H1 (cell line): ENCODE measurements at regions not wholly inside any gene's neighbourhood (a gene's known extent, or its start where the extent isn't known, plus 50 kb on each side); places are given as distances from the start of the nearest gene placed in this dataset.

Experiments used
- CTCF ChIA-PET: fragments of 300-600 bp; sonication (Branson Sonifier 250); formaldehyde crosslinking; loops from one replicate; lab custom pipeline; 2021; ENCODE audit not compliant: partially characterized antibody; lab: Charles Lee
- POLR2A ChIA-PET: fragments of 300-600 bp; sonication (Branson Sonifier 250); formaldehyde crosslinking; loops from one replicate; lab custom pipeline; 2021; ENCODE audit warnings: inconsistent platforms; ENCODE audit not compliant: partially characterized antibody; lab: Charles Lee
- DNase-seq, 2 experiments: peaks; one replicate each; pipeline versions ENCODE4 v3.0.0 to v3.0.0-alpha.2; 2010 to 2022; ENCODE audit warnings: low spot score in 2 of 2, low read depth in 1 of 2, mixed read lengths in 1 of 2
- FAIRE-seq: peaks from 2 replicates; lab custom pipeline; 2011; peaks lifted over from hg19 to GRCh38; lab: Jason Lieb, UNC
- H2AFZ ChIP-seq: 2 replicates; pipeline ENCODE4 v1.8.1; 2012; ENCODE audit warnings: low read length, inconsistent platforms
- H2AK5ac ChIP-seq: 2 replicates; pipeline ENCODE4 v1.6.1; 2013; ENCODE audit warnings: low read depth, low read length
- H2BK120ac ChIP-seq: replicated peaks from 2 replicates; pipeline ENCODE3; 2013; ENCODE audit warnings: low read depth, low read length, inconsistent platforms
- H2BK12ac ChIP-seq: 2 replicates; pipeline ENCODE4 v1.6.1; 2013; ENCODE audit warnings: low read depth, low read length
- H2BK15ac ChIP-seq: 2 replicates; pipeline ENCODE4 v1.6.1; 2013; ENCODE audit warnings: low read length
- H2BK20ac ChIP-seq: 2 replicates; pipeline ENCODE4 v1.6.1; 2013; ENCODE audit warnings: low read length
- H2BK5ac ChIP-seq: 2 replicates; pipeline ENCODE4 v1.6.1; 2013; ENCODE audit warnings: low read depth, low read length
- H3K14ac ChIP-seq: 2 replicates; pipeline ENCODE4 v1.6.1; 2013; ENCODE audit warnings: inconsistent platforms; ENCODE audit not compliant: insufficient read length
- H3K18ac ChIP-seq: 2 replicates; pipeline ENCODE4 v1.6.1; 2013; ENCODE audit warnings: low read length; ENCODE audit errors: extremely low read depth
- H3K23ac ChIP-seq: 2 replicates; pipeline ENCODE4 v1.6.1; 2013; ENCODE audit warnings: inconsistent platforms; ENCODE audit not compliant: insufficient read length
- H3K23me2 ChIP-seq: 2 replicates; pipeline ENCODE4 v1.6.1; 2013; ENCODE audit warnings: low read depth, low read length
- H3K27ac ChIP-seq: 2 replicates; pipeline ENCODE4 v1.6.1; 2011; ENCODE audit warnings: low read depth, low read length, inconsistent platforms
- H3K27me3 ChIP-seq, 4 experiments: replicated peaks in 1 of 4; 1 replicate in 1 of 4; 2 replicates in 3 of 4; pipeline versions ENCODE4 v1.6.1 to v1.8.1; 2011 to 2013; ENCODE audit warnings: low read length in 3 of 4, mild to moderate bottlenecking in 3 of 4, inconsistent platforms in 2 of 4, mixed read lengths in 2 of 4, moderate library complexity in 1 of 4; ENCODE audit not compliant: control insufficient read depth in 3 of 4, insufficient read depth in 3 of 4; ENCODE audit errors: extremely low read depth in 1 of 4
- H3K36me3 ChIP-seq, 4 experiments: 2 replicates each; pipeline versions ENCODE4 v1.6.1 to v1.8.1; 2011 to 2013; ENCODE audit warnings: mild to moderate bottlenecking in 4 of 4, low read length in 3 of 4, moderate library complexity in 2 of 4, control low read depth in 1 of 4, inconsistent platforms in 1 of 4; ENCODE audit not compliant: insufficient read depth in 4 of 4, control insufficient read depth in 2 of 4
- H3K4ac ChIP-seq: replicated peaks from 2 replicates; pipeline ENCODE3; 2013; ENCODE audit warnings: low read length, low read depth, mixed read lengths, inconsistent platforms; ENCODE audit not compliant: insufficient read length
- H3K4me1 ChIP-seq, 4 experiments: replicated peaks in 1 of 4; 1 replicate in 1 of 4; 2 replicates in 3 of 4; pipeline versions ENCODE4 v1.6.1 to v1.8.1; 2011 to 2013; ENCODE audit warnings: low read length in 3 of 4, inconsistent platforms in 2 of 4, mixed read lengths in 1 of 4; ENCODE audit not compliant: insufficient read depth in 4 of 4, control insufficient read depth in 3 of 4
- H3K4me2 ChIP-seq, 2 experiments: 2 replicates each; pipeline versions ENCODE4 v1.6.1 to v1.8.1; 2011 to 2013; ENCODE audit warnings: low read depth in 2 of 2, low read length in 2 of 2, control low read depth in 1 of 2, inconsistent platforms in 1 of 2, mild to moderate bottlenecking in 1 of 2; ENCODE audit not compliant: insufficient read depth in 1 of 2
- H3K4me3 ChIP-seq, 4 experiments: fragments of 200-600, 300-600 bp in 1 of 4; sonication (generic), shearing (Covaris generic), sonication (Bioruptor Twin) in 1 of 4; 2 replicates each; pipeline versions ENCODE4 v1.5.1 to v1.8.1; 2011 to 2016; ENCODE audit warnings: low read length in 4 of 4, low read depth in 3 of 4, control low read depth in 2 of 4, inconsistent platforms in 2 of 4, mild to moderate bottlenecking in 2 of 4, mixed read lengths in 1 of 4, moderate library complexity in 1 of 4; ENCODE audit not compliant: insufficient read depth in 2 of 4; ENCODE audit errors: extremely low read depth in 1 of 4
- H3K56ac ChIP-seq: replicated peaks from 2 replicates; pipeline ENCODE3; 2013; ENCODE audit warnings: low read depth, mild to moderate bottlenecking, mixed read lengths, low read length, inconsistent platforms; ENCODE audit not compliant: insufficient read length
- H3K79me1 ChIP-seq: 2 replicates; pipeline ENCODE4 v1.6.1; 2013; ENCODE audit warnings: low read depth, low read length, control low read depth
- H3K79me2 ChIP-seq, 2 experiments: 2 replicates each; pipeline versions ENCODE4 v1.6.1 to v1.8.1; 2012 to 2013; ENCODE audit warnings: low read length in 2 of 2, mild to moderate bottlenecking in 2 of 2, inconsistent platforms in 1 of 2; ENCODE audit not compliant: insufficient read depth in 2 of 2, control insufficient read depth in 1 of 2
- H3K9ac ChIP-seq, 4 experiments: replicated peaks in 1 of 4; 1 replicate in 1 of 4; 2 replicates in 3 of 4; pipeline versions ENCODE4 v1.6.1 to v1.8.1; 2011 to 2013; ENCODE audit warnings: low read depth in 3 of 4, low read length in 3 of 4, control low read depth in 2 of 4, mild to moderate bottlenecking in 2 of 4, moderate library complexity in 2 of 4, inconsistent platforms in 1 of 4; ENCODE audit errors: extremely low read depth in 1 of 4
- H3K9me3 ChIP-seq, 2 experiments: 2 replicates each; pipeline versions ENCODE4 v1.6.1 to v1.8.1; 2012 to 2013; ENCODE audit warnings: mild to moderate bottlenecking in 2 of 2, moderate library complexity in 2 of 2, control low read depth in 1 of 2, inconsistent platforms in 1 of 2, low read depth in 1 of 2, low read length in 1 of 2, mixed read lengths in 1 of 2; ENCODE audit not compliant: insufficient read depth in 2 of 2
- H4K20me1 ChIP-seq, 2 experiments: replicated peaks in 1 of 2; 2 replicates each; pipeline versions ENCODE3 to v1.8.1; 2011 to 2013; ENCODE audit warnings: inconsistent platforms in 2 of 2, low read length in 2 of 2, mild to moderate bottlenecking in 1 of 2; ENCODE audit not compliant: insufficient read depth in 2 of 2, control insufficient read depth in 1 of 2
- H4K5ac ChIP-seq: 2 replicates; pipeline ENCODE4 v1.6.1; 2013; ENCODE audit warnings: low read length, low read depth, mixed read lengths, inconsistent platforms; ENCODE audit not compliant: insufficient read length
- H4K8ac ChIP-seq: 2 replicates; pipeline ENCODE4 v1.8.0; 2013; ENCODE audit warnings: mild to moderate bottlenecking, moderate library complexity, low read length, inconsistent platforms; ENCODE audit not compliant: insufficient read depth; ENCODE audit errors: extremely low read depth
- H4K91ac ChIP-seq: replicated peaks from 2 replicates; pipeline ENCODE3; 2013; ENCODE audit warnings: low read length, mixed read lengths, inconsistent platforms; ENCODE audit not compliant: insufficient read length
- BACH1 ChIP-seq: IDR thresholded peaks from 2 replicates; pipeline ENCODE4 v1.6.1; 2012; ENCODE audit warnings: low read length, improper control_type of control experiment
- CHD1 ChIP-seq: IDR thresholded peaks from 2 replicates; pipeline ENCODE4 v1.6.1; 2012; ENCODE audit warnings: low read depth, low read length, improper control_type of control experiment
- E2F6 ChIP-seq: IDR thresholded peaks from 2 replicates; pipeline ENCODE4 v1.6.1; 2012; ENCODE audit warnings: inconsistent platforms
- GABPA ChIP-seq: IDR thresholded peaks from 2 replicates; pipeline ENCODE4 v1.6.1; 2011; ENCODE audit warnings: mild to moderate bottlenecking, low read length, moderate library complexity, borderline replicate concordance; ENCODE audit not compliant: insufficient read depth
- GTF2F1 ChIP-seq: IDR thresholded peaks from 2 replicates; pipeline ENCODE4 v1.6.1; 2012; ENCODE audit warnings: low read depth, low read length, improper control_type of control experiment, borderline replicate concordance
- KDM4A ChIP-seq: IDR thresholded peaks from one replicate; pipeline ENCODE4 v1.7.1; 2012; ENCODE audit warnings: low read depth, mild to moderate bottlenecking, moderate library complexity, low read length, inconsistent platforms; ENCODE audit not compliant: severe bottlenecking
- MAFK ChIP-seq: IDR thresholded peaks from 2 replicates; pipeline ENCODE4 v1.6.1; 2012; ENCODE audit warnings: low read depth, mild to moderate bottlenecking, improper control_type of control experiment, low read length
- RFX5 ChIP-seq: IDR thresholded peaks from 2 replicates; pipeline ENCODE4 v1.6.1; 2011; ENCODE audit warnings: low read depth, low read length, improper control_type of control experiment, borderline replicate concordance
- SIN3A ChIP-seq, 2 experiments: IDR thresholded peaks in 1 of 2; conservative IDR thresholded peaks in 1 of 2; 2 replicates each; pipeline ENCODE4 v1.6.1; 2011 to 2012; ENCODE audit warnings: low read length in 2 of 2, improper control_type of control experiment in 1 of 2, low read depth in 1 of 2, mild to moderate bottlenecking in 1 of 2
- SP4 ChIP-seq: IDR thresholded peaks from 2 replicates; pipeline ENCODE4 v1.6.1; 2012; ENCODE audit warnings: low read length, inconsistent platforms
- SUZ12 ChIP-seq: fragments of 200-600 bp; sonication (generic); IDR thresholded peaks from 2 replicates; pipeline ENCODE4 v1.6.1; 2012; ENCODE audit warnings: mild to moderate bottlenecking, inconsistent platforms, low read length, moderate library complexity, mixed read lengths
- TAF1 ChIP-seq: IDR thresholded peaks from 2 replicates; pipeline ENCODE4 v1.6.1; 2011; ENCODE audit warnings: mild to moderate bottlenecking, low read depth, low read length
- TEAD4 ChIP-seq: IDR thresholded peaks from 2 replicates; pipeline ENCODE4 v1.6.1; 2012; ENCODE audit warnings: low read depth, low read length, inconsistent platforms, mixed read lengths
- YY1 ChIP-seq: IDR thresholded peaks from 2 replicates; pipeline ENCODE4 v1.6.1; 2011; ENCODE audit warnings: low read depth, mild to moderate bottlenecking, low read length
- WGBS, 2 experiments: shearing (Covaris generic) in 1 of 2; methylation state at CpG; one replicate each; pipeline versions ENCODE4 v1.1.6 to v1.1.7; 2013 to 2015; ENCODE audit warnings: low lambda C conversion rate in 2 of 2, mixed read lengths in 2 of 2, inconsistent platforms in 1 of 2, low coverage in 1 of 2, missing lambda C conversion rate in 1 of 2; ENCODE audit not compliant: insufficient replicate concordance in 2 of 2, insufficient coverage in 1 of 2, insufficient read length in 1 of 2; ENCODE audit errors: extremely low coverage in 1 of 2, missing lambda C conversion rate in 1 of 2; 5-methylcytosine and 5-hydroxymethylcytosine counted together

- no peak overlapping the region for H4K91ac ChIP-seq
- H2AK5ac ChIP-seq, result no peak overlapping the region
- H2AFZ ChIP-seq, result no peak overlapping the region
- no peaks in the 10 kb centered on the region for H3K23me2 ChIP-seq
- H3K79me1 ChIP-seq, result no peaks in the 10 kb centered on the region
- WGBS, 2 experiments, result 73% methylated on average over 4 of the region's 4 CpGs; no CpG with 5 or more reads in 1 of the 2 experiments
- no peak overlapping the region for H4K5ac ChIP-seq
- no peak overlapping the region for H4K8ac ChIP-seq
- no peaks in the 10 kb centered on the region for H3K36me3 ChIP-seq
- H2BK5ac ChIP-seq, result no peak overlapping the region
- H3K79me2 ChIP-seq, result no peaks in the 10 kb centered on the region
- H3K27ac ChIP-seq, result no peak overlapping the region
- no peak overlapping the region for H2BK20ac ChIP-seq
- H3K56ac ChIP-seq, result no peak overlapping the region
- DNase-seq, result no peak
- POLR2A ChIA-PET, result no interaction called here
- no peak overlapping the region for H3K4me3 ChIP-seq
- CTCF ChIA-PET, result no interaction called here
- H3K18ac ChIP-seq, result no peak overlapping the region
- FAIRE-seq, result no peak
- no peaks in the 10 kb centered on the region for H4K20me1 ChIP-seq
- H3K4ac ChIP-seq, result no peak overlapping the region
- no peak overlapping the region for H3K14ac ChIP-seq
- H3K4me2 ChIP-seq, result no peak overlapping the region
- no peaks in the 10 kb centered on the region for H3K27me3 ChIP-seq
- peaks cover 0 to 6% (median 3%) of the 10 kb centered on the region in 4 experiments; a peak in 3 of 7 replicates for H3K4me1 ChIP-seq
- no peaks in the 10 kb centered on the region for H3K9me3 ChIP-seq
- H2BK120ac ChIP-seq, result no peak overlapping the region
- no peak overlapping the region for H3K23ac ChIP-seq
- H3K9ac ChIP-seq, result no peak overlapping the region
- no peak overlapping the region for H2BK12ac ChIP-seq
- no peak overlapping the region for H2BK15ac ChIP-seq
- TF ChIP-seq GTF2F1 (no peak), TAF1 (no peak), GABPA (no peak), KDM4A (no peak), YY1 (no peak), MAFK (no peak), TEAD4 (no peak), E2F6 (no peak), SUZ12 (no peak), RFX5 (no peak), SIN3A (conservative IDR thresholded peaks at IDR 0.05 in 1 of 2, IDR thresholded peaks at IDR 0.05 in 1 of 2; ENCODE audit: low read depth in 1 of 2, low read length in 2 of 2) (no peak), CHD1 (no peak), BACH1 (no peak), SP4 (no peak)
These were observed 220.3 kb downstream of the KLF12 start for GRCh38 chr13:73913751-73914518.
